ENCODE measurements at regions not wholly inside any gene's neighbourhood (a gene's known extent, or its start where the extent isn't known, plus 50 kb on each side); places are given as distances from the start of the nearest gene placed in this dataset.

DNA sequence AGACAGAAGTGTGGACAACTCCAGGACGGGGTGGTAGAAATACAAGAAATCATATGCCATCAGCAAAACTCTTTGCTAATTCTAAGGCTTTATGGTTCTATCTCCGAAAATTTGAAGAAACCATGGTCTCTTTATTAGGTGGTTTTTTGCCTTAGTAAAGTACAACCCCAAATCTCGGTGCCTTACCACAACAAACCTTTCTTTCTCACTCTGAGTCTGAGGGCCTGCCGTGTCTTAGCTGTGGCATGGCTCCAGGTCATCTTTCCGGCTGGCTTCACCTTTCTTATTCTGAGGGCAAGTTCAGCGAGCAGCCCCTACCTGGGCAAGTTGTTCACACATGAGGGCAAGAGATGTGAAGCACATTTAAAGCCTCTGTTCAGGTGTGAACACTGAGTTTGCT lies 280.6 kb downstream of the TTLL7 start:
- Histone ChIP-seq H3K9me2 (replicated peaks; ENCODE audit: control insufficient read depth, low read length) (no peaks in the 10 kb centered on the region), H3K36me3 (ENCODE audit: control insufficient read depth, low read length) (no peaks in the 10 kb centered on the region), H3F3A (ENCODE audit: control insufficient read depth, insufficient read depth) (no peaks in the 10 kb centered on the region), H3K4me1 (ENCODE audit: control insufficient read depth, low read length) (no peaks in the 10 kb centered on the region), H3K79me2 (ENCODE audit: control insufficient read depth, low read length) (no peaks in the 10 kb centered on the region), H3K4me2 (ENCODE audit: low read length) (no peak overlapping the region), H4K20me1 (ENCODE audit: control insufficient read depth, insufficient read depth, low read depth, low read length) (no peaks in the 10 kb centered on the region), H3K27ac (ENCODE audit: low read depth, low read length) (no peak overlapping the region), H3K27me3 (ENCODE audit: control insufficient read depth, low read length) (no peaks in the 10 kb centered on the region), H3K4me3 (ENCODE audit: low read length) (no peak overlapping the region), H3K9me3 (ENCODE audit: control insufficient read depth, insufficient read depth, low read length) (no peaks in the 10 kb centered on the region)
- TF ChIP-seq, protein P1, sequence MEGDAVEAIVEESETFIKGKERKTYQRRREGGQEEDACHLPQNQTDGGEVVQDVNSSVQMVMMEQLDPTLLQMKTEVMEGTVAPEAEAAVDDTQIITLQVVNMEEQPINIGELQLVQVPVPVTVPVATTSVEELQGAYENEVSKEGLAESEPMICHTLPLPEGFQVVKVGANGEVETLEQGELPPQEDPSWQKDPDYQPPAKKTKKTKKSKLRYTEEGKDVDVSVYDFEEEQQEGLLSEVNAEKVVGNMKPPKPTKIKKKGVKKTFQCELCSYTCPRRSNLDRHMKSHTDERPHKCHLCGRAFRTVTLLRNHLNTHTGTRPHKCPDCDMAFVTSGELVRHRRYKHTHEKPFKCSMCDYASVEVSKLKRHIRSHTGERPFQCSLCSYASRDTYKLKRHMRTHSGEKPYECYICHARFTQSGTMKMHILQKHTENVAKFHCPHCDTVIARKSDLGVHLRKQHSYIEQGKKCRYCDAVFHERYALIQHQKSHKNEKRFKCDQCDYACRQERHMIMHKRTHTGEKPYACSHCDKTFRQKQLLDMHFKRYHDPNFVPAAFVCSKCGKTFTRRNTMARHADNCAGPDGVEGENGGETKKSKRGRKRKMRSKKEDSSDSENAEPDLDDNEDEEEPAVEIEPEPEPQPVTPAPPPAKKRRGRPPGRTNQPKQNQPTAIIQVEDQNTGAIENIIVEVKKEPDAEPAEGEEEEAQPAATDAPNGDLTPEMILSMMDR (IDR thresholded peaks at IDR 0.05; ENCODE audit: low read depth, low read length, poor library complexity, severe bottlenecking): no peak
- no peak for TF ChIP-seq EZH2phosphoT487 (IDR thresholded peaks at IDR 0.05; ENCODE audit: borderline replicate concordance, low read length)

DNA sequence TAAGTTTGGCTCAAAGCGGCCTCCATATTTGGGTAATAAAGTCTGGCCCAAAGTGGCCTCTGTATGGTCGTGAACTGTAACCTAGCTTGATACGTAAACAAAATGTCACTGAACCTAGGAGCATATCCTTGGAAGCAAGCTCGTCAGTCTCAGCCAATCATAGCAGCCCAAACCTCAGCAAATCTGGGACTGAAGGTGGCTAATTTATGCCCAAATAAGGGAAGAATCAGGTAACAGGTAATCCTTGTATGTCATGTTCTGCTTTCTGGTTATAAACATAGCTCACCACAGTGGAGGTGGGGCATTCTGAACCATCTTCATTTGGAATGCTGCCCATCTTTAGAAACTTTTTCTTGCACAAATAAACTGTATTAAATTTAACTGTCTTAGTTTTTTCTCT lies 281.1 kb downstream of the TTLL7 start:
- Histone ChIP-seq H3F3A (ENCODE audit: control insufficient read depth, insufficient read depth) (no peaks in the 10 kb centered on the region), H4K20me1 (ENCODE audit: control insufficient read depth, insufficient read depth, low read depth, low read length) (no peaks in the 10 kb centered on the region), H3K4me1 (ENCODE audit: control insufficient read depth, low read length) (no peaks in the 10 kb centered on the region), H3K9me2 (replicated peaks; ENCODE audit: control insufficient read depth, low read length) (no peaks in the 10 kb centered on the region), H3K4me3 (ENCODE audit: low read length) (no peak overlapping the region), H3K27me3 (ENCODE audit: control insufficient read depth, low read length) (no peaks in the 10 kb centered on the region), H3K36me3 (ENCODE audit: control insufficient read depth, low read length) (no peaks in the 10 kb centered on the region), H3K9me3 (ENCODE audit: control insufficient read depth, insufficient read depth, low read length) (no peaks in the 10 kb centered on the region), H3K79me2 (ENCODE audit: control insufficient read depth, low read length) (no peaks in the 10 kb centered on the region), H3K4me2 (ENCODE audit: low read length) (no peak overlapping the region), H3K27ac (ENCODE audit: low read depth, low read length) (no peak overlapping the region)
- no peak for TF ChIP-seq EZH2phosphoT487 (IDR thresholded peaks at IDR 0.05; ENCODE audit: borderline replicate concordance, low read length)
- TF ChIP-seq, protein P1 (IDR thresholded peaks at IDR 0.05; ENCODE audit: low read depth, low read length, poor library complexity, severe bottlenecking): no peak

DNA sequence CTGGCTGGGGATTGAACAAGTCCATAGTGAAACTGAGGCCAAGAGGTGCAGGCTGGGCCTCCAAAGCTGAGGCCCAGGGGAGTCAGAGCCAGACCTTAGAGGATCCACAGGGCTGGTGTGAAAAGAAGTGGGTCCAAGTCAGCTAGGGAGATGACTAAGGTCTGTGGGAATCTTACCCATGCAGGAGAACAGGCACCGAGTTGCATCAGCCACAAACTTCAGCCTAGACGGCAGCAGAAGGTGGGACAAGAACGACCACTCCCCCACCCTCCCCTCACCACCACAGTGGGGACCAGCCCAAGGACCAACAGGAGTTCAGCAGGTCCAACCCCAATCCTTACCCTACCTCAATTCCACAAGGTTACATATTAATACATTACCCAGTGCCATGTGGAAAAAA lies 282.3 kb downstream of the TTLL7 start:
- no peaks in the 10 kb centered on the region for H3K27me3 ChIP-seq (ENCODE audit: control insufficient read depth, low read length)
- H3K9me3 ChIP-seq (ENCODE audit: control insufficient read depth, insufficient read depth, low read length): no peaks in the 10 kb centered on the region
- no peaks in the 10 kb centered on the region for H3K36me3 ChIP-seq (ENCODE audit: control insufficient read depth, low read length)
- H3K4me1 ChIP-seq (ENCODE audit: control insufficient read depth, low read length): no peaks in the 10 kb centered on the region
- H3F3A ChIP-seq (ENCODE audit: control insufficient read depth, insufficient read depth): no peaks in the 10 kb centered on the region
- H3K4me2 ChIP-seq (ENCODE audit: low read length): no peak overlapping the region
- H3K4me3 ChIP-seq (ENCODE audit: low read length): no peak overlapping the region
- no peaks in the 10 kb centered on the region for H4K20me1 ChIP-seq (ENCODE audit: control insufficient read depth, insufficient read depth, low read depth, low read length)
- H3K9me2 ChIP-seq (replicated peaks; ENCODE audit: control insufficient read depth, low read length): no peaks in the 10 kb centered on the region
- no peak overlapping the region for H3K27ac ChIP-seq (ENCODE audit: low read depth, low read length)
- TF ChIP-seq EZH2phosphoT487 (IDR thresholded peaks at IDR 0.05; ENCODE audit: borderline replicate concordance, low read length): no peak
- TF ChIP-seq, protein P1 (IDR thresholded peaks at IDR 0.05; ENCODE audit: low read depth, low read length, poor library complexity, severe bottlenecking): no peak
- H3K79me2 ChIP-seq (ENCODE audit: control insufficient read depth, low read length): no peaks in the 10 kb centered on the region

DNA sequence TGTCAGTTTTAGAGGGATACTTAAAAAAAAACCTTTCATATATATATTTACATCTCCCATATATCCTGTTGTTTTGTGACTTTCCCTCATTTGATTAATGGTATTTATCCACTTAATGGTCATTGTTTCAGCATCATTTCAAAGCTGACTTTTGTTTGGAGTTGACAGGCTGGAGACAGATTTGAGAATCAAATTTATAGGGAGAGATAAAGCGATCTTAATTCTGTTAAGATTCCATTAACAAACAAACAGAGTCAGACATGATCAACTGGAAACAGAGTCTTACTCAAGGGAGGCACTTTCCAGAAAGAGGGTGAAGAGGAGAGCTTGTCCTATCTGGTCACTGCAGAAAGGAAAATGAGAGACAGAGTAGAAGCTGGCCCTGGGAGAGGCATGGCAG lies 283.4 kb downstream of the TTLL7 start:
- H3K27ac ChIP-seq (ENCODE audit: low read depth, low read length): no peak overlapping the region
- no peaks in the 10 kb centered on the region for H3K4me1 ChIP-seq (ENCODE audit: control insufficient read depth, low read length)
- H4K20me1 ChIP-seq (ENCODE audit: control insufficient read depth, insufficient read depth, low read depth, low read length): no peaks in the 10 kb centered on the region
- H3K27me3 ChIP-seq (ENCODE audit: control insufficient read depth, low read length): no peaks in the 10 kb centered on the region
- no peak overlapping the region for H3K4me2 ChIP-seq (ENCODE audit: low read length)
- no peaks in the 10 kb centered on the region for H3K36me3 ChIP-seq (ENCODE audit: control insufficient read depth, low read length)
- H3K9me3 ChIP-seq (ENCODE audit: control insufficient read depth, insufficient read depth, low read length): no peaks in the 10 kb centered on the region
- TF ChIP-seq EZH2phosphoT487 (IDR thresholded peaks at IDR 0.05; ENCODE audit: borderline replicate concordance, low read length): no peak
- TF ChIP-seq, protein P1 (IDR thresholded peaks at IDR 0.05; ENCODE audit: low read depth, low read length, poor library complexity, severe bottlenecking): no peak
- no peaks in the 10 kb centered on the region for H3K79me2 ChIP-seq (ENCODE audit: control insufficient read depth, low read length)
- no peaks in the 10 kb centered on the region for H3K9me2 ChIP-seq (replicated peaks; ENCODE audit: control insufficient read depth, low read length)
- no peak overlapping the region for H3K4me3 ChIP-seq (ENCODE audit: low read length)
- H3F3A ChIP-seq (ENCODE audit: control insufficient read depth, insufficient read depth): no peaks in the 10 kb centered on the region
